CD4-positive, alpha-beta T cell treated with Interleukin-15 for 1 hour (primary cell): ENCODE measurements at regions not wholly inside any gene's neighbourhood (a gene's known extent, or its start where the extent isn't known, plus 50 kb on each side); places are given as distances from the start of the nearest gene placed in this dataset.
"Not testable (repeated sequence)": the region's sequence is repeated elsewhere in the genome, so short reads cannot be mapped to it uniquely, and the experiment has no call there.

ENCODE experiments used
- DNase-seq: peaks from one replicate; pipeline ENCODE4 v3.0.0-alpha.2; 2020

DNA sequence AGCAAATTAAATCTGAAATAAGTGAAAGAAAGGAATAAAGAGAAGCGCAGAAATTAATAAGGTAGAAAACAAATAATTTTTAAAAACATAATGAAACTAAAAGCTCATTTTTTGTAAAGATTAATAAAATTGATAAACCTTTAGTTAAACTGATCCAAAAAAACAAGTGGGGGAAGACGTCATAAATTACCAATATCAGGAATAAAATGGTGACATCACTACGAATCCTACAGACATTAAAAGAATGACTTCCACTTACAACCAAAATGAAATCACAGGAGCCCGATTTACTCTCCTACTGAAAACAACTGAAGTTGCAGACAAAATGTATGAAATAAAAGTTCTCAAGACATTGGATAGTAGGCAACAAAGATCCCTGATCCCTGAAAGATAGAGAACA is 68.1 kb upstream of the IFFO2 start:
- no peak for DNase-seq

DNA sequence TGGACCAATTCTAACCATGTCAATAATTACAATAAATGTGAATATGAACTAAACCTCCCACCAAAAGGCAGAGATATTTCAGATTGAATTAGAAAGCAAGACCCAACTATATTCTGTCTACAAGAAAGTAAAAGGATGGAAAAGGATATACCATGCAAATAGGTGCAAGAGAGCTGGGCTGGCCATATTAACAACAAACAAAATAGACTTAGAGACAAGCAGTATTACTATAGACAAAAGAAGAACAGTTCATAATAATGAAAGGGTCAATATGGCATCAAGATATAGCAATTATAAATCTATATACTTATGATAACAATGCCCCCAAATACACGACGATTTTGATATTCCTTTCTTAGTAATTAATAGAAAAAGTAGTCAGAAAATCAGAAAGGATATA is 67.3 kb upstream of the IFFO2 start:
- DNase-seq: no peak

DNA sequence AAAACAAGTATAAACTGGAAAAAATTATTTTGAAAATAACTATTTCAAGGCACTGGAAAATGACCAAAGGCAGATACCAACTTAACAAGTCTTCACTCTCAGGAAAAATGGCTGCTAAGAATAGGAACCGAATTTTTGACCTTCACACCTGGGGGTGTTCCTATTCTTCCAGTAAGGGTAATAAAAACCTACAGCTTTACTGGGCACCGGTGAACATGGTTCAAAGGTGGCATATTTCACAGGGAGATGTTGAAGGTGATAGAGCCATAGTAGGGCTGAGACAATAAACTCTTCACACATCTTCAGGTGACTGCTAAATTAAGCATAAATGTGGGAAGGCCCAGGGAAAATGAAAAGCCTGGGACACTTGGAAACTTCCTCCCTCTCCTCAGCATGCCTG is 65.4 kb upstream of the IFFO2 start:
- no peak for DNase-seq

DNA sequence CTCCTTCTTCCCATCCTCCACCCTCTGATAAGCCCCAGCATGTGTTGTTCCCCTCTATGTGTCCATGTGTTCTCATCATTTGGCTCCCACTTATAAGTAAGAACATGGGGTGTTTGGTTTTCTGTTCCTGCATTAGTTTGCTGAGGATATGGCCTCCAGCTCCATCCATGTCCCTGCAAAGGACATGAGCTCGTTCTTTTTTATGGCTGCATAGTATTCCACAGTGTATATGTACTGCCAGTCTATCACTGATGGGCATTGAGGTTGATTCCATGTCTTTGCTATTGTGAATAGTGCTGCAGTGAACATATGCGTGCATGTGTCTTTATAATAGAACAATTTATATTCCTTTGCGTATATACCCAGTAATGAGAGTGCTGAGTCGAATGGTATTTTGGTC is 62.8 kb upstream of the IFFO2 start:
- DNase-seq: not testable (repeated sequence)

DNA sequence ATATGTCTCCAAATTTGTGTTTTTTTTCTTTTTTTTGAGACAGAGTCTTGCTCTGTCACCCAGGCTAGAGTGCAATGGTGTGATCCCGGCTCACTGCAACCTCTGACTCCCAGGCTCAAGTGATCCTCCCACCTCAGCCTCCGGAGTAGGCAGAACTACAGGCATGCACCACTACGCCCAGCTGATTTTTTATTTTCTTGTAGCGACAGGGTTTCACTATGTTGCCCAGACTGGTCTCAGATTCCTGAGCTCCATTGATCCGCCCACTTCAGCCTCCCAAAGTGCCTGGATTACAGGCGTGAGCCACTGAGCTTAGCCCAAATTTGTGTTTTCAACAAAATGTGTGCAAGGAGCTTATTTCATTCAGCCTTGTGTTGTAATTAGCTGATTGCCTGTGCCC is 59.0 kb upstream of the IFFO2 start:
- no peak for DNase-seq

DNA sequence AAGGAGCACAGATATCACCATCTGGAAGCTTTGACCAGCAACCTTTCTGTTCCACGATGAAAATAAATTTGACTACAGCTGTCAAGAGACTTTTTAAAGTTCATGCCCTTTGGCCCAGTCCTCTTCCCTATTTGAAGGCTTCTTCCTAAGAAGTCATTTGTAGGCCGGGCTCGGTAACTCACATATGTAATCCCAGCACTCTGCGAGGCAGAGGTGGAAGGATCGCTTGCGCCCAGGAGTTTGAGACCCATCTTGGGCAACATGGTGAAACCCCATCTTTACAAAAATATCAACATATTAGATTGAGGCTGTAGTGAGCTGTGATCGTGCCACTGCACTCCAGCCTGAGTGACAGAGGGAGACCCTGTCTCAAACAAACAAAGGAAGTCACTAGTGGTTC is 58.3 kb upstream of the IFFO2 start:
- no peak for DNase-seq

DNA sequence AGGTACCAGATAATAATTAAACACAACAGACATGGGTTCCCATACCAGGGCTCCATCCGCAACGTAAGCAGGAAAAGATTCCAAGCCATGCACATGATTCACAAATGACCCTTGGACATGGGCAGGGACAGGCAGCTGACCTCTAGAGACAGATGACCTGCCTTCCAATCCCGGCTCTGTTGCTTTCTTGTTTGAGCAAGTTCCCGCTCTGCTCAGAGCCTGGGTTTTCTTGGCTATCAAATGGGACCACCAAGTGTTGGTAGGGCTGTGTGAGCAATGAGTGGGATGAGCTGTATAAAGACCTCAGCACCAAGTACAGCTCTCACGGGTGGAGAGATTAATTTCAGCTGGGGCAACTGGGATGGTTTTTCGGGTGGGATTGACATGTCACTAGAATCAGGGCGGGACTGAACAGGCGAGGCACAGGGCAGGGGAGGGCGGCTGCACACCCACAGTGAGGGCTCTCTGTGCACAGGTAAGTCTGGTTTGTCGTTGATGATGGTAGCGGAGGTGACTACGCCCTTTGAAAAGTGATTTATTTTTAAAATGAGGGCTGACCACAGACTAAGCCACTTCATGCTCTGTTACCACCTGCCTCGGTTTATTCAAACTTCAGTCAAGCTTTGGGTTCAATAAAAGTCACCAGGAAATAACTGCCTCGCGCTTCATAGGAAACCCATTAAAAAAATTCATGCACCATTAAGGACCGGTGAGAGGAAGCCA is 57.5 kb upstream of the IFFO2 start:
- no peak for DNase-seq

DNA sequence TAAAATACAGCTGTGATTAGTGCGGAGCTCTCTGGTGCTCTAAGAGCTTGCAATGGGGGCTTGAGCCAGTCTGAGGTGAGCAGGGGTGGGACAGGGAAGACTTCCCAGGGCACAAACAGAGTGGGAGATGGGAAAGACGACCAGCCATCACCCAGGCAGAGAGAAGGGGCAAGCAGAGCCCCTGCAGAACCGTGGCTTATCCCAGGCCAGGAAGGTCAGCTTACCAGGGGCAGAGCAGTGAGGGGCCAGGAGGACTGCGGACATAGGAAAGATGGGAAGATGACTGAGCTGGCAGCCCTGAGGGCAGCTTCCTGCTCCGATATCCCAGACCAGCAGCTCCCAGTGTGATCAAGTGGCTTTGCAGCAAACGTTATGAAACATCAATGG is 55.4 kb upstream of the IFFO2 start:
- DNase-seq: no peak

DNA sequence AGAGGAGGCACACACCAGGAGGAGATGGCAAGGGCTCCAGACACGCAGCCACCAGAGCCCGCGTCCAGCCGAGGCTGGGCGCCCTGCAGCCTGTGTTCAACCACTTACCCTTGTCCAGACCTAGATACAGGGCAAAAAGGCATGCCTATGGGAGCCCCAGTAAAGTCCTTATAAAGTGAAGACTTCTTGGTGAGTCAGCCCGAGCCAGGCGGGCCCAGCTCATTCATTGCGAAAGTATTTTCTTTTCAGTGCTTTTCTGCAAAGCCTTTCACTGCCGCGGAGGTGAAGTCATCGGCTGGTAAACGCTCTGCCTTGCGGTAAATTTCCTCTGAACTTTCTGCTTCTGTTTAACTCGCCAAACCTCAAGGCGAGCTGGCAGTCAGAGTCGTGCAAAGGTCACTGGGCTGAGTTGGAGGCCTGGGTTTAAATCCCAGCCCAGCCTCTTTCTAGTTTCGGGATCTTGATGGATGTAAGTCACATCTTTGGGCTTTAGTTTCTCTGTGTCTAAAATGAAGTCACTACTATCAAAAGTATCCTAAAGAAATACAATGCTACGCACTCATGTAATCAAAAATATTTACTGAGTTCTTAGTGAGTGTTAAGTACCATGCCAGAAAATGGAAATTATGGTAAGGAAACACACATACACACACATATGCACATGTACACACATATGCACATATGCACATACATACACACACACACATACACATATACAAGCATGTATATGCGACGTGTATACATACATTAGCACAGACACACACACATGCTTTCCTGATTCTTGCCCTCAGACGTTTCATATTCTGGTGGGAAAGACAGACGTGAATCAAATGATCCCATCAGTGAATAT is 54.7 kb upstream of the IFFO2 start:
- DNase-seq: peak; percentile 46

DNA sequence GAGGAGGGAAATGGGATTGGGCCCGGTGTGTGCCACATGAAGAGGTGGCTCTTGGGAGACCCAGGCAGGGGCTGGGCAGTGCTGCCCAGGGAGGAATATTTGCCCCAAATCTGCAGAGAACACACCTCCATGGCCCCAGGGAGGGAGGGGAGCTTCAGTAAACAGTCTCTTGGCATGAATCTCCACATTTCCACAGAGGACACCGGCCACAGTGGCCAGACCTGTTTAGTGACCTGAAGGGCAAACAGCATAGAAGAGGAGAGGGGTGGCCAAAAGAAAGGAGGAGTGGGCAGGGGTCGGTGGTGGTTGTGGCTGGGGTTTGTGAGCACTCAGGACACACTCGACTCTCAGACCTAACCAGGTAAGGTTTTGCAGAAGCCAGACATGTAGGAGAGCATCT is 54.0 kb upstream of the IFFO2 start:
- no peak for DNase-seq

DNA sequence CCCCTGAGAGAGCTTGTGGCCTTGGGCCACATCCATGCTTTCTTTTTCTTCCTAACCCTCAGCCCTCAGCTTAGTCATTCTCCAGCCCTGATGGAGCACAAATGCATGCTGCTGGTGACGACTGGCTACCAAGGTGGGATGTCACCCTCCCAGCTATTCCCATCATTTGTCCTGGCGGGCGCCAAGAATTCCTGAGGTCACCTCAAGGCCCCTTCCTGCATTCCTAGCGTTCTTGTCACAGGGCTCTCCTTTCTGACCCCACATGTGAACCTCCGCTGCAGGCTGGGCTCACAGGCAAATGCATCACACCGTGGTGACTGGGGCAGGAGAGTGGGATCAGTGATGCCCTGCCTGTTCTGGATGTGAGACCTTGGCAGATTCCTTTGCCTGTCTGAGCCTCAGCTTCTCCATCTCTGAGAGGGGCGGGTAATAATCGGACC is 53.4 kb upstream of the IFFO2 start:
- DNase-seq: no peak

DNA sequence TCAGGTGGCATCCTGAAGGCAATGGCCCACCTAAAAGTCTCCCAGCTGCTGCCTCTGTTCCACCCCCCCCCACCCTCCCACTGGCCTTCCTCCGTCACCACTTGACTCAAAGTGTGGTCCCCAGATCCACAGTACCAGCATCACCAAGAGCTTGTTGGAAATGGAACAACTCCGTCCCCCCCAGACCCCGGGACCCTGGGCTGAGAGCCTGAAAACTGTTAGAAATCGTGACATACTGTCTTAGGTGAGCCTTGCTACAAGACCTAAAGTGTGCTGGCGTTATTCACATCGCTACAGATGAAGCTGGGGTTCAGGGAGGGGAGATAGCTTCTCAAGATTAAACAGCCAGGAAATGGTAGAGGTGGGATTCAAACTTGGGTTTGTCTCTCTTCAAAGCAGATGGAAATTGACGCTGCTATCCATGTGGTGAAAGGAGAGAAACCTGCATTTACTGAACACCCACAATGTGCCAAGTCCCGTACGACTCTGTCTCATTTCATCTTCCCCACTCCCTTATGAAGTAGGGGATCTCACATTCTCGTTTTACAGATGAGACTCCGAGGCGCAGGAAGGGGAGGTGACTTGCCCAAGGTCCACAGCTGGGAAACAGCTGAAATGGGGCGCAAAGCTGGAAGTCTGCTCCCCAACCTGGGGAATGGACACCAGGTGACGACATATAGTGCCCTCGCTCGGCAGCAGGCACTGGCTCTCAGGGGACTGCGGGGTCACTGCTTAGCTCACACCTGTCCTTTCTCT is 52.8 kb upstream of the IFFO2 start:
- no peak for DNase-seq

DNA sequence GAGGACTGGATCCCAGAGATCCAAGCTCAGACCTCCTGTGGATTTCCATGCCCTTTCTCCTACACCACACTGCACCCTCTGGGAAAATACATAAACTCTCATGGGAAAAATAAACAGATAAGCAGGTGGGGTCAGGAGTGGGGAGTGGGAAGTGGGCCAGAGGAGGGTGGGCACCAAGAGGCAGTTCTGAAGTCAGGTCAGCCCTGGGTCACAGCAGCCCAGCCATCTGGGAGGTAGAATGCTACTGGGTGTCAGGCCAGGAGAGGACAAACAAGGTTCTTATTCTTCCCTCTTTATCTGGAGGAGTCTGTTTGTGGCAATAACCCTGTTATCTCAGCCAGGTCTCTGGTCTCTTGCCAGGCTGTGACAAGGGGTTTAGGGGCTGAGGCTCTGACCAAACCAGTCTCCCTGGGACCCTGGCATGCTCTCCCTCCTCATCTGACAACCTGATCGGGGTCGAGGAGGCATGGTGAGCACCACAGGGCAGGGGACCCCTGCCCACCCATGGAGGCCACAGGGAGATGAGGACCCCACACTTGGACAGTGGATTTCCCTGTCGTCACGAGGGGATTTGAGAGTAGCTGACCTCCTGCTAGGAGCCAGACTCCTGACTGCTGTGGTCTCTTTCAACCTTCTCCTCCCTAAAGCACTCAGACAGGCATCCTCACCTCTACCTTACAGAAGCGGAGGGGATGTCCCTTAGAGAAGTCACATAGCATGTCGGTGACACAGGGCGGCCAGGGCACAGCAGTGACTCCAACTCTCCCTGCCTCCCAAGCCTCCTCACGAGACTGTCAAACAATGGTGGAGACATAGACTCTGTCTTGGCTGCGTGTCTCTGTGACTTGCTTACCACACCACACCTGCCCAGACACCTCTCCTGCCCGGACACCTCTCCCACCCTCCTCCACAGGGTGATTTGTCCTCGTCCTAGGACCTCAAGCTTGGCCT is 51.3 kb upstream of the IFFO2 start:
- no peak for DNase-seq

DNA sequence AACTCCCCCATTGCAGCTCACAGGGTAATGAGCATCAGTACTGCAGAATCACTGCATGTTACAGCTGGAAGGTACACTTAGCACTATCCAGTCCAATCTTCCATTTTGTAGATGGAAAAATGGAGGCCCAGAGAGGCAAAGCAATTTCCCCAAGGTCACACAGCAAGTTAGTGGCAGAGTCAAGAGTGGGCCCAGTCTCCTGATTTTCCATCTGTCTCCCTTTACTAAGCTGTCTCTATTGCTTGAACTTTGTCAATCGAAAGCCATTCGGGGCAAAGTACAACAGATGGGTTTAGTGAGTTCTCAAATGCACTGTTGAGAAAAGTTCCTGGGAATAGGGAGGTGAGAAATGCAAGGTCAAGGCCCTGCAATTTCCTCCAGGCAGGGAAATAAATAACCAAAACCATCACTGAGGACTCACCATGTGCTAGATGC is 50.4 kb upstream of the IFFO2 start:
- DNase-seq: no peak
